ENCODE measurements at regions not wholly inside any gene's neighbourhood (a gene's known extent, or its start where the extent isn't known, plus 50 kb on each side); places are given as distances from the start of the nearest gene placed in this dataset.

- TF ChIP-seq, protein P1, sequence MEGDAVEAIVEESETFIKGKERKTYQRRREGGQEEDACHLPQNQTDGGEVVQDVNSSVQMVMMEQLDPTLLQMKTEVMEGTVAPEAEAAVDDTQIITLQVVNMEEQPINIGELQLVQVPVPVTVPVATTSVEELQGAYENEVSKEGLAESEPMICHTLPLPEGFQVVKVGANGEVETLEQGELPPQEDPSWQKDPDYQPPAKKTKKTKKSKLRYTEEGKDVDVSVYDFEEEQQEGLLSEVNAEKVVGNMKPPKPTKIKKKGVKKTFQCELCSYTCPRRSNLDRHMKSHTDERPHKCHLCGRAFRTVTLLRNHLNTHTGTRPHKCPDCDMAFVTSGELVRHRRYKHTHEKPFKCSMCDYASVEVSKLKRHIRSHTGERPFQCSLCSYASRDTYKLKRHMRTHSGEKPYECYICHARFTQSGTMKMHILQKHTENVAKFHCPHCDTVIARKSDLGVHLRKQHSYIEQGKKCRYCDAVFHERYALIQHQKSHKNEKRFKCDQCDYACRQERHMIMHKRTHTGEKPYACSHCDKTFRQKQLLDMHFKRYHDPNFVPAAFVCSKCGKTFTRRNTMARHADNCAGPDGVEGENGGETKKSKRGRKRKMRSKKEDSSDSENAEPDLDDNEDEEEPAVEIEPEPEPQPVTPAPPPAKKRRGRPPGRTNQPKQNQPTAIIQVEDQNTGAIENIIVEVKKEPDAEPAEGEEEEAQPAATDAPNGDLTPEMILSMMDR (IDR thresholded peaks at IDR 0.05): no peak
- TF ChIP-seq POLR2A (IDR thresholded peaks at IDR 0.05): no peak
Measured at GRCh38 chr12:60872219-60872618, 1276.4 kb downstream of the SLC16A7 start.
